MM.1S (cell line): ENCODE measurements at regions not wholly inside any gene's neighbourhood (a gene's known extent, or its start where the extent isn't known, plus 50 kb on each side); places are given as distances from the start of the nearest gene placed in this dataset.
"Not testable (repeated sequence)": the region's sequence is repeated elsewhere in the genome, so short reads cannot be mapped to it uniquely, and the experiment has no call there.

Experiments
- DNase-seq: peaks from one replicate; pipeline ENCODE4 v3.0.0-alpha.2; 2015
- H2AFZ ChIP-seq: fragments of 300-600 bp; sonication (generic); 2 replicates; pipeline ENCODE4 v1.6.0; 2016; ENCODE audit warnings: antibody characterized with exemption, low read length
- H3F3A ChIP-seq: fragments of 300-600 bp; sonication (generic); 2 replicates; pipeline ENCODE4 v1.6.1; 2016; ENCODE audit warnings: mild to moderate bottlenecking, antibody characterized with exemption, low read length, moderate library complexity, mixed read lengths; ENCODE audit not compliant: insufficient read depth
- H3K27ac ChIP-seq: fragments of 300-600 bp; sonication (generic); 2 replicates; pipeline ENCODE4 v1.5.1; 2016; ENCODE audit warnings: mild to moderate bottlenecking, low read length
- H3K27me3 ChIP-seq: fragments of 300-600 bp; sonication (generic); replicated peaks from 2 replicates; pipeline ENCODE4 v1.6.0; 2016; ENCODE audit warnings: low read length; ENCODE audit not compliant: insufficient read depth
- H3K36me3 ChIP-seq: fragments of 300-600 bp; sonication (generic); replicated peaks from 2 replicates; pipeline ENCODE4 v1.6.1; 2016; ENCODE audit warnings: mild to moderate bottlenecking, low read length, mixed read lengths; ENCODE audit not compliant: insufficient read depth
- H3K4me1 ChIP-seq: fragments of 300-600 bp; sonication (generic); 2 replicates; pipeline ENCODE4 v1.6.1; 2016; ENCODE audit warnings: low read length, mixed read lengths
- H3K4me2 ChIP-seq: fragments of 300-600 bp; sonication (generic); 2 replicates; pipeline ENCODE4 v1.6.0; 2016; ENCODE audit warnings: low read depth, low read length
- H3K4me3 ChIP-seq: fragments of 300-600 bp; sonication (generic); 2 replicates; pipeline ENCODE4 v1.5.1; 2016; ENCODE audit warnings: low read length, mixed read lengths
- H3K79me2 ChIP-seq: fragments of 300-600 bp; sonication (generic); 2 replicates; pipeline ENCODE4 v1.6.1; 2016; ENCODE audit warnings: mixed run types, low read length, mixed read lengths
- H3K9ac ChIP-seq: fragments of 300-600 bp; sonication (generic); 2 replicates; pipeline ENCODE4 v1.6.1; 2016; ENCODE audit warnings: low read length, mixed read lengths
- H3K9me2 ChIP-seq: fragments of 300-600 bp; sonication (generic); replicated peaks from 2 replicates; pipeline ENCODE4 v1.6.1; 2016; ENCODE audit warnings: mild to moderate bottlenecking, low read length, mixed read lengths; ENCODE audit not compliant: insufficient read depth
- H3K9me3 ChIP-seq: fragments of 300-600 bp; sonication (generic); replicated peaks from 2 replicates; pipeline ENCODE4 v1.6.1; 2016; ENCODE audit warnings: mild to moderate bottlenecking, low read length, mixed read lengths; ENCODE audit not compliant: insufficient read depth
- H4K20me1 ChIP-seq: fragments of 300-600 bp; sonication (generic); 2 replicates; pipeline ENCODE4 v1.6.1; 2016; ENCODE audit warnings: mild to moderate bottlenecking, low read length, moderate library complexity, mixed read lengths; ENCODE audit not compliant: insufficient read depth
- EZH2 ChIP-seq: fragments of 300-600 bp; sonication (generic); optimal IDR thresholded peaks from 2 replicates; pipeline ENCODE3; 2017; ENCODE audit warnings: low read depth, mild to moderate bottlenecking, antibody characterized with exemption, low read length, mixed read lengths
- EZH2phosphoT487 ChIP-seq: fragments of 300-600 bp; sonication (generic); IDR thresholded peaks from 2 replicates; pipeline ENCODE4 v1.6.1; 2018; ENCODE audit warnings: antibody characterized with exemption, low read length
- TF ChIP-seq, protein P1 (sequence below): fragments of 300-600 bp; sonication (generic); IDR thresholded peaks from 2 replicates; pipeline ENCODE4 v1.5.1; 2016; ENCODE audit warnings: antibody characterized with exemption, low read length, mixed read lengths

DNA sequence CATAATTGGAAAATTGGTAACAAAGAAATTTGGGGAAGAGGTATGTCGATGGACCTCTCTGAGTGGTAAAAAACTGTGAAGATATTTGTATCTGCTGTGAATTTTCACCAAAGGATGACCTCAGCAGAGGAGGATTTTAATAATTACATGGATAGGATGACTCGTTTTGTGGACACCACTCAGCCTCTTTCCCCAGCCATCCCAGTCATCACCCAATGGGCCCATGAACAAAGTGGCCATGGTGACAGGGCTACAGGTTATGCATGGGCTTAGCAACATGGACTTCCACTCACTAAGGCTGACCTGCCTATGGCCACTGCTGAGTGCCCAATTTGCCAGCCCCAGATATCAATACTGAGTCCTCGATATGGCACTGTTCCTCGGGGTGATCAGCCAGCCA, 577.5 kb upstream of the FBXO33 start:
- Histone ChIP-seq H3K9ac (no peak overlapping the region), H3F3A (no peaks in the 10 kb centered on the region)
- TF ChIP-seq EZH2 (no peak), EZH2phosphoT487 (no peak)
- TF ChIP-seq, protein P1, sequence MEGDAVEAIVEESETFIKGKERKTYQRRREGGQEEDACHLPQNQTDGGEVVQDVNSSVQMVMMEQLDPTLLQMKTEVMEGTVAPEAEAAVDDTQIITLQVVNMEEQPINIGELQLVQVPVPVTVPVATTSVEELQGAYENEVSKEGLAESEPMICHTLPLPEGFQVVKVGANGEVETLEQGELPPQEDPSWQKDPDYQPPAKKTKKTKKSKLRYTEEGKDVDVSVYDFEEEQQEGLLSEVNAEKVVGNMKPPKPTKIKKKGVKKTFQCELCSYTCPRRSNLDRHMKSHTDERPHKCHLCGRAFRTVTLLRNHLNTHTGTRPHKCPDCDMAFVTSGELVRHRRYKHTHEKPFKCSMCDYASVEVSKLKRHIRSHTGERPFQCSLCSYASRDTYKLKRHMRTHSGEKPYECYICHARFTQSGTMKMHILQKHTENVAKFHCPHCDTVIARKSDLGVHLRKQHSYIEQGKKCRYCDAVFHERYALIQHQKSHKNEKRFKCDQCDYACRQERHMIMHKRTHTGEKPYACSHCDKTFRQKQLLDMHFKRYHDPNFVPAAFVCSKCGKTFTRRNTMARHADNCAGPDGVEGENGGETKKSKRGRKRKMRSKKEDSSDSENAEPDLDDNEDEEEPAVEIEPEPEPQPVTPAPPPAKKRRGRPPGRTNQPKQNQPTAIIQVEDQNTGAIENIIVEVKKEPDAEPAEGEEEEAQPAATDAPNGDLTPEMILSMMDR = no peak

DNA sequence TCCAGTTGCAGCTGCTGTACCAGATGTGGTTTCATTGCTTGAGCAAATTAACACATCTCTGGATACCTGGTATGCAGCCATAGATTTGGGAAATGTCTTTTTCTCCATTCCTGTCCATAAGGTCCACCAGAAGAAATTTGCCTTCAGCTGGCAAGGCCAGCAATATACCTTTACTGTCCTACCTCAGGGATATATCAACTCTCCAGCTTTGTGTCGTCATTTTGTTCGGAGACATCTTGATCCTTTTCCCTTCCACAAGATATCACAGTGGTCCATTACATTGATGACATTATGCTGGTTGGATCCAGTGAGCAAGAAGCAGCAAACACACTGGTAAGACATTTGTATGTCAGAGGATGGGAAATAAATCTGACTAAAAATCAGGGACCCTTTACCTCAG, 576.1 kb upstream of the FBXO33 start:
- not testable (repeated sequence) for H2AFZ ChIP-seq, H3K9ac ChIP-seq, H3K4me2 ChIP-seq, DNase-seq, H3K9me2 ChIP-seq, H3K4me3 ChIP-seq, H3K4me1 ChIP-seq, H3F3A ChIP-seq, H3K9me3 ChIP-seq, H3K79me2 ChIP-seq, H4K20me1 ChIP-seq, H3K27me3 ChIP-seq, H3K27ac ChIP-seq, H3K36me3 ChIP-seq

More for the DNA sequence above, 577.5 kb upstream of the FBXO33 start:
- no peaks in the 10 kb centered on the region for H3K27me3 ChIP-seq
- no peak overlapping the region for H2AFZ ChIP-seq
- no peaks in the 10 kb centered on the region for H3K4me1 ChIP-seq
- no peak for DNase-seq
- no peak overlapping the region for H3K4me3 ChIP-seq
- H3K36me3 ChIP-seq = no peaks in the 10 kb centered on the region
- no peaks in the 10 kb centered on the region for H3K79me2 ChIP-seq
- H4K20me1 ChIP-seq = no peaks in the 10 kb centered on the region
- no peak overlapping the region for H3K27ac ChIP-seq
- no peaks in the 10 kb centered on the region for H3K9me2 ChIP-seq
- no peak overlapping the region for H3K4me2 ChIP-seq
- no peaks in the 10 kb centered on the region for H3K9me3 ChIP-seq

DNA sequence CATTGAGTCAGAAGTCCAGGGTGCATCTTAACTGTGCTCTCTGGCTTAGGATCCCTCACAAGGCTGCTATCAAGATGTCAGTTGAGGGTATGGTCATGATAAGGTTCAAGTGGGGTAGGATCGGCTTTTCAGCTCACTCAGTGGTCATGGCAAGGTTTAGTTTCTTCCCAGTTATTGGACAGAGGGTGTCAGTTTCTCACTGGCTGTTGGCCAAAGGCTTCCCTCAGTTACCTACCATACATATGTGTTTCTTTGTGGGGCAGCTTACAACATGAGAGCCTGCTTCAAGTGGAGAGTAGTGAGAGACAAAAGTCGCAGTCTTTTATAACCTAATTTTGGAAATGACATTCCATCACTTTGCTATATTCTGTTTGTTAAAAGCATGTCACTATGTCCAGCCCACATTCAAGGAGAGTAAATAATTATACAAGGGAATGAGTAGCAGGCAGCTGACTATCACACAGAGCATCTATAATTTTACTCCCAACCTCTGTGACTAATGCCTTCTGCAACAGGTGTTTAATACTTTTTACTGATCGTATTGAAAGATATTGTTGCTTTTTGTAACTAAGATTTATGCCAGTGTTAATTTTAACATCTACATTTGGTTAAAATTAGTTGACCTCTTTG, 572.8 kb upstream of the FBXO33 start:
- H3K36me3 ChIP-seq = no peaks in the 10 kb centered on the region
- no peak overlapping the region for H3K4me3 ChIP-seq
- TF ChIP-seq, protein P1 = no peak
- no peak for TF ChIP-seq EZH2
- no peak for TF ChIP-seq EZH2phosphoT487
- no peak overlapping the region for H3K4me2 ChIP-seq
- no peaks in the 10 kb centered on the region for H3F3A ChIP-seq
- H4K20me1 ChIP-seq = no peaks in the 10 kb centered on the region
- no peak overlapping the region for H3K27ac ChIP-seq
- H3K9ac ChIP-seq = no peak overlapping the region
- H3K9me2 ChIP-seq = no peaks in the 10 kb centered on the region
- no peak for DNase-seq
- H3K4me1 ChIP-seq = no peaks in the 10 kb centered on the region
- H3K27me3 ChIP-seq = no peaks in the 10 kb centered on the region
- H3K9me3 ChIP-seq = no peaks in the 10 kb centered on the region
- no peaks in the 10 kb centered on the region for H3K79me2 ChIP-seq
- H2AFZ ChIP-seq = no peak overlapping the region

DNA sequence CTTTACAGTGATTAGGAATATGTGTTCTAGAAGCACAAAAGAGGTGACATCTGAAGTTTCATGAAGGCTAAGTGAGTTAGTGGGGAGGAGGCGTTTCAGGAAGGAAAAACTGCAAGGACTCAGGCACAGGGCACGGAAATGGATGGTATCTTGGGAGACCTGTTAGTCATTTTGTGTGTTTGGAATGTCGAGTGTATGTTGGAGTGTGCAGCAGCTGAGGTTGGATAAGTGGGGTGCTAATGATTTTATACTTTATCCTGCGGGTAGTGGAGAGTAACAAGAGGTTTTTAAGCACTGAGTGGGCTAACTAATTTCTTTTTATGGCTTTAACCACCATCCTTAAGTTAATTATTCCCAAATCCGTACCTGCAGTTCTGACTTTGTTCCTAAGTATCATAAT, 571.5 kb upstream of the FBXO33 start:
- no peak overlapping the region for H3K27ac ChIP-seq
- no peak overlapping the region for H3K9ac ChIP-seq
- no peak overlapping the region for H3K4me3 ChIP-seq
- no peak for TF ChIP-seq EZH2phosphoT487
- TF ChIP-seq, protein P1 = no peak
- no peak for TF ChIP-seq EZH2
- DNase-seq = no peak
- no peak overlapping the region for H2AFZ ChIP-seq
- H3K79me2 ChIP-seq = no peaks in the 10 kb centered on the region
- no peaks in the 10 kb centered on the region for H4K20me1 ChIP-seq
- no peaks in the 10 kb centered on the region for H3K27me3 ChIP-seq
- no peaks in the 10 kb centered on the region for H3K36me3 ChIP-seq
- H3K4me1 ChIP-seq = no peaks in the 10 kb centered on the region
- no peaks in the 10 kb centered on the region for H3K9me3 ChIP-seq
- no peaks in the 10 kb centered on the region for H3K9me2 ChIP-seq
- no peaks in the 10 kb centered on the region for H3F3A ChIP-seq
- H3K4me2 ChIP-seq = no peak overlapping the region
